ENCODE measurements at regions not wholly inside any gene's neighbourhood (a gene's known extent, or its start where the extent isn't known, plus 50 kb on each side); places are given as distances from the start of the nearest gene placed in this dataset.

GRCh38 chr4:138092060-138092459, 150.1 kb downstream of the SLC7A11 start:
- no peak overlapping the region for H2AFZ ChIP-seq (ENCODE audit: low read depth, low read length)
- no peak overlapping the region for H3K4me2 ChIP-seq (ENCODE audit: insufficient read depth, low read length)
- no peak overlapping the region for H3K27ac ChIP-seq (ENCODE audit: low read length)
- no peak overlapping the region for H3K9ac ChIP-seq (ENCODE audit: low read depth, low read length)
- no peaks in the 10 kb centered on the region for H3K9me3 ChIP-seq (ENCODE audit: insufficient read depth, low read length, severe bottlenecking)
- TF ChIP-seq CTCF (IDR thresholded peaks at IDR 0.05; ENCODE audit: borderline replicate concordance, extremely low read depth, low read length, poor library complexity, severe bottlenecking) = no peak
- TF ChIP-seq EZH2 (IDR thresholded peaks at IDR 0.05; ENCODE audit: borderline replicate concordance, low read depth, low read length, severe bottlenecking) = no peak
- no peaks in the 10 kb centered on the region for H3K79me2 ChIP-seq (ENCODE audit: insufficient read depth, low read length)
- H3K36me3 ChIP-seq (ENCODE audit: insufficient read depth, low read length) = no peaks in the 10 kb centered on the region
- no peak for DNase-seq
- no peak overlapping the region for H3K4me3 ChIP-seq (ENCODE audit: low read depth in 1 of 2, low read length in 2 of 2)
- H3K27me3 ChIP-seq (ENCODE audit: insufficient read depth, low read length, poor library complexity) = peaks cover 16% of the 10 kb centered on the region
- no peak for ATAC-seq (ENCODE audit: insufficient read depth, low read depth)
- no peaks in the 10 kb centered on the region for H3K4me1 ChIP-seq (ENCODE audit: insufficient read depth, low read length)
- H4K20me1 ChIP-seq (ENCODE audit: insufficient read depth, low read length) = no peaks in the 10 kb centered on the region

- Histone ChIP-seq H3K9ac (ENCODE audit: low read depth, low read length) (no peak overlapping the region), H3K27me3 (ENCODE audit: insufficient read depth, low read length, poor library complexity) (peaks cover 12% of the 10 kb centered on the region), H3K9me3 (ENCODE audit: insufficient read depth, low read length, severe bottlenecking) (no peaks in the 10 kb centered on the region), H3K36me3 (ENCODE audit: insufficient read depth, low read length) (no peaks in the 10 kb centered on the region), H3K79me2 (ENCODE audit: insufficient read depth, low read length) (no peaks in the 10 kb centered on the region), H2AFZ (ENCODE audit: low read depth, low read length) (no peak overlapping the region), H3K4me3 (ENCODE audit: low read depth in 1 of 2, low read length in 2 of 2) (no peak overlapping the region), H3K4me2 (ENCODE audit: insufficient read depth, low read length) (no peak overlapping the region), H4K20me1 (ENCODE audit: insufficient read depth, low read length) (no peaks in the 10 kb centered on the region), H3K27ac (ENCODE audit: low read length) (no peak overlapping the region), H3K4me1 (ENCODE audit: insufficient read depth, low read length) (no peaks in the 10 kb centered on the region)
- DNase-seq = no peak
- ATAC-seq (ENCODE audit: insufficient read depth, low read depth) = no peak
- TF ChIP-seq CTCF (IDR thresholded peaks at IDR 0.05; ENCODE audit: borderline replicate concordance, extremely low read depth, low read length, poor library complexity, severe bottlenecking) (no peak), EZH2 (IDR thresholded peaks at IDR 0.05; ENCODE audit: borderline replicate concordance, low read depth, low read length, severe bottlenecking) (no peak)
Observed at GRCh38 chr4:138090918-138091676, 151.1 kb downstream of the SLC7A11 start.

GRCh38 chr4:138090150-138090917, 151.8 kb downstream of the SLC7A11 start:
- peak; percentile 42 for DNase-seq
- H2AFZ ChIP-seq (ENCODE audit: low read depth, low read length) = no peak overlapping the region

More at GRCh38 chr4:138090150-138090917, 151.8 kb downstream of the SLC7A11 start:
- H3K27ac ChIP-seq (ENCODE audit: low read length) = no peak overlapping the region
- no peaks in the 10 kb centered on the region for H3K4me1 ChIP-seq (ENCODE audit: insufficient read depth, low read length)
- H3K9ac ChIP-seq (ENCODE audit: low read depth, low read length) = no peak overlapping the region
- no peaks in the 10 kb centered on the region for H4K20me1 ChIP-seq (ENCODE audit: insufficient read depth, low read length)
- no peak overlapping the region for H3K4me2 ChIP-seq (ENCODE audit: insufficient read depth, low read length)
- H3K9me3 ChIP-seq (ENCODE audit: insufficient read depth, low read length, severe bottlenecking) = no peaks in the 10 kb centered on the region
- TF ChIP-seq CTCF (IDR thresholded peaks at IDR 0.05; ENCODE audit: borderline replicate concordance, extremely low read depth, low read length, poor library complexity, severe bottlenecking) = peak; percentile 83
- TF ChIP-seq EZH2 (IDR thresholded peaks at IDR 0.05; ENCODE audit: borderline replicate concordance, low read depth, low read length, severe bottlenecking) = no peak
- H3K79me2 ChIP-seq (ENCODE audit: insufficient read depth, low read length) = no peaks in the 10 kb centered on the region
- ATAC-seq (ENCODE audit: insufficient read depth, low read depth) = peak; percentile 89
- H3K36me3 ChIP-seq (ENCODE audit: insufficient read depth, low read length) = no peaks in the 10 kb centered on the region
- peaks cover 10% of the 10 kb centered on the region for H3K27me3 ChIP-seq (ENCODE audit: insufficient read depth, low read length, poor library complexity)
- no peak overlapping the region for H3K4me3 ChIP-seq (ENCODE audit: low read depth in 1 of 2, low read length in 2 of 2)
